NB4 (cell line): ENCODE measurements at regions not wholly inside any gene's neighbourhood (a gene's known extent, or its start where the extent isn't known, plus 50 kb on each side); places are given as distances from the start of the nearest gene placed in this dataset.

Experiments
- CTCF ChIP-seq: IDR thresholded peaks from one replicate; pipeline ENCODE4 v1.5.1; 2012; ENCODE audit warnings: low read depth, low read length
- MAX ChIP-seq: IDR thresholded peaks from 2 replicates; pipeline ENCODE4 v1.6.1; 2011; ENCODE audit warnings: low read depth, low read length
- MYC ChIP-seq: IDR thresholded peaks from 2 replicates; pipeline ENCODE4 v1.6.1; 2011; ENCODE audit warnings: low read depth, low read length
- POLR2A ChIP-seq: IDR thresholded peaks from 2 replicates; pipeline ENCODE4 v1.6.1; 2011; ENCODE audit warnings: mild to moderate bottlenecking; ENCODE audit not compliant: insufficient read length; ENCODE audit errors: extremely low read depth

- TF ChIP-seq CTCF (no peak), POLR2A (no peak), MYC (no peak), MAX (no peak)
Observed at GRCh38 chrX:1851527-1851926, 236.7 kb downstream of the ASMT start.
